ENCODE measurements at regions not wholly inside any gene's neighbourhood (a gene's known extent, or its start where the extent isn't known, plus 50 kb on each side); places are given as distances from the start of the nearest gene placed in this dataset.

DNA sequence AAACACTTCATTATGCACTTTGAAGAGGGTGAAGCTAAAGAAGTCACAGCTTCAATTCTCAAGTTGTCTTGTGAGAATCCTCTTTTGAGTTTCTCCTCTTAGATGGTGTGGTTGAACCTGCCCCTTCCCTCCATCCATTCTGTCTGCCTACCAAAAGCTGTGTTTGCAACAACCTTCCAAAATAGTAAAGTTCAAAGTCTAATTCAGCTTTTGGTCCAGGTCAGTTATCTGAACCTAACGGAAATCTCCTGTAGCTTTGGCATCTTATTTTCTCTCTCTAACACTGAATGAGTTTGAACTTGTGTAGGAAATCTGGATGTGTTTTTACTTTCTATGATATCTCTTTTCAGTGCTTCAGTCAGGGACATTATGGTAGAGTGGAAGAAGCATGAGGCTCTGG, 201.7 kb upstream of the AR start:
- ChIA-PET CTCF (interaction anchor here (0.6 kb wide), 1 partner anchor 10 kb away, joined by 3 read pairs; no protein-coding TSS in a partner anchor), POLR2A (no interaction called here)
- TF ChIP-seq RXRA (IDR thresholded peaks at IDR 0.05; ENCODE audit: borderline replicate concordance, low read depth) (no peak), MEF2A (IDR thresholded peaks at IDR 0.05; ENCODE audit: borderline replicate concordance, low read depth) (no peak), FOXJ3 (CRISPR knock-in tag; IDR thresholded peaks at IDR 0.05) (no peak), TEAD4 (IDR thresholded peaks at IDR 0.05; ENCODE audit: borderline replicate concordance, insufficient read depth) (no peak), MXI1 (IDR thresholded peaks at IDR 0.05; ENCODE audit: low read depth, low read length) (no peak), RCOR1 (IDR thresholded peaks at IDR 0.05; ENCODE audit: low read length) (no peak), SMC3 (IDR thresholded peaks at IDR 0.05; ENCODE audit: low read depth, low read length) (no peak), NRF1 (IDR thresholded peaks at IDR 0.05; ENCODE audit: low read depth, low read length) (no peak)
- TF ChIP-seq, protein P1, sequence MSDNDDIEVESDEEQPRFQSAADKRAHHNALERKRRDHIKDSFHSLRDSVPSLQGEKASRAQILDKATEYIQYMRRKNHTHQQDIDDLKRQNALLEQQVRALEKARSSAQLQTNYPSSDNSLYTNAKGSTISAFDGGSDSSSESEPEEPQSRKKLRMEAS (IDR thresholded peaks at IDR 0.05; ENCODE audit: low read depth) = no peak
- TF ChIP-seq, protein P2, sequence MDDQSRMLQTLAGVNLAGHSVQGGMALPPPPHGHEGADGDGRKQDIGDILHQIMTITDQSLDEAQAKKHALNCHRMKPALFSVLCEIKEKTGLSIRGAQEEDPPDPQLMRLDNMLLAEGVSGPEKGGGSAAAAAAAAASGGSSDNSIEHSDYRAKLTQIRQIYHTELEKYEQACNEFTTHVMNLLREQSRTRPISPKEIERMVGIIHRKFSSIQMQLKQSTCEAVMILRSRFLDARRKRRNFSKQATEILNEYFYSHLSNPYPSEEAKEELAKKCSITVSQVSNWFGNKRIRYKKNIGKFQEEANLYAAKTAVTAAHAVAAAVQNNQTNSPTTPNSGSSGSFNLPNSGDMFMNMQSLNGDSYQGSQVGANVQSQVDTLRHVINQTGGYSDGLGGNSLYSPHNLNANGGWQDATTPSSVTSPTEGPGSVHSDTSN (IDR thresholded peaks at IDR 0.05) = no peak
- TF ChIP-seq, protein P3, sequence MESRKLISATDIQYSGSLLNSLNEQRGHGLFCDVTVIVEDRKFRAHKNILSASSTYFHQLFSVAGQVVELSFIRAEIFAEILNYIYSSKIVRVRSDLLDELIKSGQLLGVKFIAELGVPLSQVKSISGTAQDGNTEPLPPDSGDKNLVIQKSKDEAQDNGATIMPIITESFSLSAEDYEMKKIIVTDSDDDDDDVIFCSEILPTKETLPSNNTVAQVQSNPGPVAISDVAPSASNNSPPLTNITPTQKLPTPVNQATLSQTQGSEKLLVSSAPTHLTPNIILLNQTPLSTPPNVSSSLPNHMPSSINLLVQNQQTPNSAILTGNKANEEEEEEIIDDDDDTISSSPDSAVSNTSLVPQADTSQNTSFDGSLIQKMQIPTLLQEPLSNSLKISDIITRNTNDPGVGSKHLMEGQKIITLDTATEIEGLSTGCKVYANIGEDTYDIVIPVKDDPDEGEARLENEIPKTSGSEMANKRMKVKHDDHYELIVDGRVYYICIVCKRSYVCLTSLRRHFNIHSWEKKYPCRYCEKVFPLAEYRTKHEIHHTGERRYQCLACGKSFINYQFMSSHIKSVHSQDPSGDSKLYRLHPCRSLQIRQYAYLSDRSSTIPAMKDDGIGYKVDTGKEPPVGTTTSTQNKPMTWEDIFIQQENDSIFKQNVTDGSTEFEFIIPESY (IDR thresholded peaks at IDR 0.05; ENCODE audit: borderline replicate concordance, low read depth) = no peak
- TF ChIP-seq, protein P4, sequence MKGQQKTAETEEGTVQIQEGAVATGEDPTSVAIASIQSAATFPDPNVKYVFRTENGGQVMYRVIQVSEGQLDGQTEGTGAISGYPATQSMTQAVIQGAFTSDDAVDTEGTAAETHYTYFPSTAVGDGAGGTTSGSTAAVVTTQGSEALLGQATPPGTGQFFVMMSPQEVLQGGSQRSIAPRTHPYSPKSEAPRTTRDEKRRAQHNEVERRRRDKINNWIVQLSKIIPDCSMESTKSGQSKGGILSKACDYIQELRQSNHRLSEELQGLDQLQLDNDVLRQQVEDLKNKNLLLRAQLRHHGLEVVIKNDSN (IDR thresholded peaks at IDR 0.05; ENCODE audit: borderline replicate concordance, low read depth) = no peak
- H3K9me3 ChIP-seq = no peaks in the 10 kb centered on the region
- 4% methylated on average over 1 of the region's 1 CpG for WGBS (ENCODE audit: low lambda C conversion rate)
- no peak overlapping the region for H3K4me2 ChIP-seq
- H3K4me1 ChIP-seq (ENCODE audit: control insufficient read depth in 1 of 2, insufficient read depth in 2 of 2, low read depth in 1 of 2, low read length in 1 of 2) = no peaks in the 10 kb centered on the region
- H3K9ac ChIP-seq = no peak overlapping the region
- no peak overlapping the region for H3K4me3 ChIP-seq (ENCODE audit: low read depth in 2 of 2, low read length in 1 of 2)
- no peaks in the 10 kb centered on the region for H3K79me2 ChIP-seq (ENCODE audit: insufficient read depth)
- H2AFZ ChIP-seq (ENCODE audit: low read depth) = no peak overlapping the region
- H3K27ac ChIP-seq (ENCODE audit: low read depth in 2 of 2, low read length in 1 of 2) = no peak overlapping the region
- H3K36me3 ChIP-seq (replicated peaks in 1 of 2; ENCODE audit: control insufficient read depth in 1 of 2, insufficient read depth in 2 of 2, low read length in 1 of 2) = no peaks in the 10 kb centered on the region
- H3K27me3 ChIP-seq (ENCODE audit: insufficient read depth) = no peaks in the 10 kb centered on the region
- no peaks in the 10 kb centered on the region for H3K9me2 ChIP-seq
- H4K20me1 ChIP-seq (ENCODE audit: insufficient read depth) = no peaks in the 10 kb centered on the region
- no peaks in the 10 kb centered on the region for H3F3A ChIP-seq (replicated peaks; ENCODE audit: insufficient read depth)
- no peak for DNase-seq

DNA sequence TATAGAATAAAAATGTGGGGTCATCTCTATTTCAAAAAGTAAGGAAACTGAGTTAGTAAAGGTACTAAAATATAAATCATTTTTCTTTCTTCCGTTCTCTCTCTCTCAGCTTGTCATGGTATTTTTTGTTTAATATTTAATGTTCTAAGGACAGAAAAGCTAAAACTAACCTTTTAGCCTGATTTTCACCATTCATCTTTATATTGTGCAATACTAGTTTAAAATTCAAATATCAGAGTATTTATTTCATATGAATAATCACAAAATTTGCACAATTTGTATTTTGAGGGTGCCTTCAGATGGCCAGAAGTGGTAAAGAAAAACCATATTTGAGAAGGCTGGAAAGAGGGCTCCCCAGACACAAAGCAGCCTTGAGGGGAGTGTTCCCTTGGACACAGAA, 197.6 kb upstream of the AR start:
- Histone ChIP-seq H3F3A (replicated peaks; ENCODE audit: insufficient read depth) (no peaks in the 10 kb centered on the region), H3K4me3 (ENCODE audit: low read depth in 2 of 2, low read length in 1 of 2) (no peak overlapping the region), H3K9me3 (no peaks in the 10 kb centered on the region), H4K20me1 (ENCODE audit: insufficient read depth) (no peaks in the 10 kb centered on the region), H3K4me1 (ENCODE audit: control insufficient read depth in 1 of 2, insufficient read depth in 2 of 2, low read depth in 1 of 2, low read length in 1 of 2) (no peaks in the 10 kb centered on the region), H3K36me3 (replicated peaks in 1 of 2; ENCODE audit: control insufficient read depth in 1 of 2, insufficient read depth in 2 of 2, low read length in 1 of 2) (no peaks in the 10 kb centered on the region), H3K27me3 (ENCODE audit: insufficient read depth) (no peaks in the 10 kb centered on the region), H3K79me2 (ENCODE audit: insufficient read depth) (no peaks in the 10 kb centered on the region), H2AFZ (ENCODE audit: low read depth) (no peak overlapping the region), H3K9me2 (no peaks in the 10 kb centered on the region), H3K27ac (ENCODE audit: low read depth in 2 of 2, low read length in 1 of 2) (no peak overlapping the region), H3K9ac (no peak overlapping the region), H3K4me2 (no peak overlapping the region)
- CTCF ChIA-PET = no interaction called here
- WGBS (ENCODE audit: low lambda C conversion rate) = 4% methylated on average over 1 of the region's 1 CpG
- no peak for DNase-seq
- POLR2A ChIA-PET = no interaction called here
- TF ChIP-seq NRF1 (IDR thresholded peaks at IDR 0.05; ENCODE audit: low read depth, low read length) (no peak), REST (IDR thresholded peaks at IDR 0.05; ENCODE audit: low read depth, low read length) (no peak), TCF12 (IDR thresholded peaks at IDR 0.05) (no peak), GATA2 (CRISPR knock-in tag; IDR thresholded peaks at IDR 0.05) (no peak), GABPA (IDR thresholded peaks at IDR 0.05; ENCODE audit: low read depth) (no peak), MXI1 (IDR thresholded peaks at IDR 0.05; ENCODE audit: low read depth, low read length) (no peak)
- TF ChIP-seq, protein P1 (IDR thresholded peaks at IDR 0.05; ENCODE audit: low read depth) = no peak
- TF ChIP-seq, protein P3 (IDR thresholded peaks at IDR 0.05; ENCODE audit: borderline replicate concordance, low read depth) = no peak
